ENCODE measurements at regions not wholly inside any gene's neighbourhood (a gene's known extent, or its start where the extent isn't known, plus 50 kb on each side); places are given as distances from the start of the nearest gene placed in this dataset.

DNA sequence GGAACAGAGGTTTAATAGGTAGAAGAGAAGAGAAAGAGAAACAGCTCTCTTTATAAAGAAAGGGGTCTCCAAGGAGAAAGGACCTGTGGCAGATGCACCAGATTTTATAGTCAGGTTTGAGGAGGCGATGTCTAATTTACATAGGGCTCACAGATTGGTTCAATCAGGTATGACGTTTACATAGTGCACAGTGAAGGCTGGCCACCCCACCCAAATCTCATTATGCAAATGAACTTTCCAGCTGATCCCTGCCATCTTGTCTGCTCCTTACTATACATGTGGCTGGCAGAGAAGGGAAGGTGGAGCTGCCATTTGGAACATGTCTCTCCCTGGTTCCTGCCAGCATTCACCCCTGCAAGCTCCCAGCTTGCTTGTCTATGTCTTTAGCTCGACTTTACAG, 557.8 kb downstream of the SUCLG1 start:
- no peaks in the 10 kb centered on the region for H3K36me3 ChIP-seq (ENCODE audit: low read depth, missing control alignments)
- H3K4me1 ChIP-seq = no peaks in the 10 kb centered on the region
- no peaks in the 10 kb centered on the region for H3K27me3 ChIP-seq
- 65 to 75% methylated on average over 3 of the region's 3 CpGs for WGBS, 2 donors
- no peak overlapping the region for H3K4me3 ChIP-seq
- no peak for TF ChIP-seq POLR2A (IDR thresholded peaks at IDR 0.05)
- TF ChIP-seq, protein P1, sequence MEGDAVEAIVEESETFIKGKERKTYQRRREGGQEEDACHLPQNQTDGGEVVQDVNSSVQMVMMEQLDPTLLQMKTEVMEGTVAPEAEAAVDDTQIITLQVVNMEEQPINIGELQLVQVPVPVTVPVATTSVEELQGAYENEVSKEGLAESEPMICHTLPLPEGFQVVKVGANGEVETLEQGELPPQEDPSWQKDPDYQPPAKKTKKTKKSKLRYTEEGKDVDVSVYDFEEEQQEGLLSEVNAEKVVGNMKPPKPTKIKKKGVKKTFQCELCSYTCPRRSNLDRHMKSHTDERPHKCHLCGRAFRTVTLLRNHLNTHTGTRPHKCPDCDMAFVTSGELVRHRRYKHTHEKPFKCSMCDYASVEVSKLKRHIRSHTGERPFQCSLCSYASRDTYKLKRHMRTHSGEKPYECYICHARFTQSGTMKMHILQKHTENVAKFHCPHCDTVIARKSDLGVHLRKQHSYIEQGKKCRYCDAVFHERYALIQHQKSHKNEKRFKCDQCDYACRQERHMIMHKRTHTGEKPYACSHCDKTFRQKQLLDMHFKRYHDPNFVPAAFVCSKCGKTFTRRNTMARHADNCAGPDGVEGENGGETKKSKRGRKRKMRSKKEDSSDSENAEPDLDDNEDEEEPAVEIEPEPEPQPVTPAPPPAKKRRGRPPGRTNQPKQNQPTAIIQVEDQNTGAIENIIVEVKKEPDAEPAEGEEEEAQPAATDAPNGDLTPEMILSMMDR (IDR thresholded peaks at IDR 0.05) = no peak
- no peak overlapping the region for H3K27ac ChIP-seq
- no peaks in the 10 kb centered on the region for H3K9me3 ChIP-seq
- intact Hi-C loops (cut with DNase I; ENCODE audit: low total_unique reads) = no loop called here
- no peak for DNase-seq

DNA sequence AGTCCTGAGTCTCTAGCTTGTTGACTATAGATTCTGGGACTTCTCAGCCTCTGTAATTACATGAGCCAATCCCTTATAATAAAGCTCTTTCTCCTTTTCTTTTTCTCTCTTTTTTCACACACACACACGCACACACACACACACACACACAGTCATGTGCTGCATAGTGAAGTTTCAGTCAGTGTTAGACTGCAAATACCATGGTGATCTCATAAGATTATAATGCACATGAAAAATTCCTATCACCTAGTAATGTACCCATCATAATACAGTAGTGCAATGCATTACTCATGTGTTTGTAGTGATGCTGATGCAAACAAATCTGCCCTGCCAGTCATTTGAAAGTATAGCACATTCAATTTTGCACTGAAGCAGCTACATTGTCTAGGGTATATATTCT, 558.2 kb downstream of the SUCLG1 start:
- 74 to 81% methylated on average over 1 of the region's 1 CpG for WGBS, 2 donors
- DNase-seq = no peak
- no peaks in the 10 kb centered on the region for H3K36me3 ChIP-seq (ENCODE audit: low read depth, missing control alignments)
- H3K9me3 ChIP-seq = no peaks in the 10 kb centered on the region
- no peak overlapping the region for H3K4me3 ChIP-seq
- H3K27ac ChIP-seq = no peak overlapping the region
- intact Hi-C loops (cut with DNase I; ENCODE audit: low total_unique reads) = no loop called here
- no peaks in the 10 kb centered on the region for H3K27me3 ChIP-seq
- TF ChIP-seq, protein P1 (IDR thresholded peaks at IDR 0.05) = no peak
- no peak for TF ChIP-seq POLR2A (IDR thresholded peaks at IDR 0.05)
- no peaks in the 10 kb centered on the region for H3K4me1 ChIP-seq

DNA sequence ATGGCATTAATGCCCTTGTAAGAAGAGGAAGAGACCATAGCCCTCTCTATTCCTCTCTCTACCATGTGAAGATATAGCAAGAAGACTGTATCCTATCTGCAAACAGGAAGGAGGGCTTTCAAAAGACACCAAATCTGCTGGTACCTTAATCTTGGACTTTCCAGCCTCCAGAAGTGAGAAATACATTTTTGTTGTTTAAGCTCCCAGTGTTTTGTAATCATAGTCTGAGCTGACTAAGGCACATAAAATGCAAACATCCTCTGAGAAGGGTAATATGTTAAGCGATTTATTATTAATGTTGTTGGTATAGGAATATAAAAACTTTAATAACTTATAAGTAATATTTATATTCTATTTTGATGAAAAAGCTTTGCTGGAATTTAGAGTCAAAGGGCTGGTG, 559.8 kb downstream of the SUCLG1 start:
- Histone ChIP-seq H3K27ac (no peak overlapping the region), H3K9me3 (no peaks in the 10 kb centered on the region), H3K36me3 (ENCODE audit: low read depth, missing control alignments) (no peaks in the 10 kb centered on the region), H3K27me3 (no peaks in the 10 kb centered on the region), H3K4me1 (no peaks in the 10 kb centered on the region), H3K4me3 (no peak overlapping the region)
- WGBS, 2 donors = 93 to 96% methylated on average over 1 of the region's 1 CpG
- intact Hi-C loops (cut with DNase I; ENCODE audit: low total_unique reads) = no loop called here
- no peak for DNase-seq
- TF ChIP-seq, protein P1 (IDR thresholded peaks at IDR 0.05) = no peak
- no peak for TF ChIP-seq POLR2A (IDR thresholded peaks at IDR 0.05)

DNA sequence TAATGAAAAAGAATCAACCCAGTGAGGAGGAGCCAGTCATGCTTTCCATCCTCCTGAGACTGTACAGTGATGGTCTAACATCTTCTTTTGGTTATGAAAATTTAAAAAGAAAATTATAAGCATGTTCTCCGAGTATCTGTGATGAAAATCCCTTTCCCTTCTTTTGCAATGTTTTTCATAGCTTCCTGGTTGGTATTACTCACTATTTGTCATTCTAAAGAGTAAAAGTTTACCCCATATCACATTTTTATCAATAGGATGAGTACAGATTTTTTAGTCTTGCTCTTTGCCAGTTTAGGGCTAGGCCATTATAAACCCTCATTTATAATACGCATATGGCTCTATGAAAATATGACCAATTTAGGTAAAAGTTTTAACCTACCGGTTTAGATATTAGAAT, 564.1 kb downstream of the SUCLG1 start:
- H3K27ac ChIP-seq = no peak overlapping the region
- H3K36me3 ChIP-seq (ENCODE audit: low read depth, missing control alignments) = no peaks in the 10 kb centered on the region
- no peak overlapping the region for H3K4me3 ChIP-seq
- no peaks in the 10 kb centered on the region for H3K9me3 ChIP-seq
- WGBS, 2 donors = 93 to 94% methylated on average over 3 of the region's 3 CpGs
- intact Hi-C loops (cut with DNase I; ENCODE audit: low total_unique reads) = no loop called here
- no peaks in the 10 kb centered on the region for H3K4me1 ChIP-seq
- no peak for DNase-seq
- no peaks in the 10 kb centered on the region for H3K27me3 ChIP-seq
- no peak for TF ChIP-seq POLR2A (IDR thresholded peaks at IDR 0.05)
- TF ChIP-seq, protein P1 (IDR thresholded peaks at IDR 0.05) = no peak

DNA sequence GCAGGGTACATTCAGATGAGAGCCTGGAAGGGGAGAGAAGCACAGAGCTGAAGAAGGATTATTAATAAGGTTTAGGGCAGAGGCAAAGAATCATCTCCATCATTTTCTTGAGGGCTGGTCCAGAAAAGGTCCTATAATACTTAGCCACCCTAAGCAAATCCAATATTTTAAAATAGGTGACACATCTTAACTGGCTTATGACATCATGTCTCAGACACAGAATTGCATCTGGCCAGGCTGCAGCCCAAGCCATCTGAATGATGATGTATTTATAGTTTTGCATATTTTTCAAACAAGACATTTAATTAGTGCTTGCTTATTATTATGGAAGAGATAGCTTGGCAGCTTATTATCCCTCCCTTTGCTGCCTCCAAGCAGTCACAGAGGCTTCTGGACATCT, 571.3 kb downstream of the SUCLG1 start:
- no peak overlapping the region for H3K27ac ChIP-seq
- intact Hi-C loops (cut with DNase I; ENCODE audit: low total_unique reads) = no loop called here
- TF ChIP-seq, protein P1 (IDR thresholded peaks at IDR 0.05) = no peak
- no peak for TF ChIP-seq POLR2A (IDR thresholded peaks at IDR 0.05)
- no peak for DNase-seq
- H3K4me1 ChIP-seq = no peaks in the 10 kb centered on the region
- no peaks in the 10 kb centered on the region for H3K36me3 ChIP-seq (ENCODE audit: low read depth, missing control alignments)
- no peaks in the 10 kb centered on the region for H3K27me3 ChIP-seq
- no peaks in the 10 kb centered on the region for H3K9me3 ChIP-seq
- H3K4me3 ChIP-seq = no peak overlapping the region

All from testis (tissue), 2 donors.